ENCODE measurements at regions not wholly inside any gene's neighbourhood (a gene's known extent, or its start where the extent isn't known, plus 50 kb on each side); places are given as distances from the start of the nearest gene placed in this dataset.

DNA sequence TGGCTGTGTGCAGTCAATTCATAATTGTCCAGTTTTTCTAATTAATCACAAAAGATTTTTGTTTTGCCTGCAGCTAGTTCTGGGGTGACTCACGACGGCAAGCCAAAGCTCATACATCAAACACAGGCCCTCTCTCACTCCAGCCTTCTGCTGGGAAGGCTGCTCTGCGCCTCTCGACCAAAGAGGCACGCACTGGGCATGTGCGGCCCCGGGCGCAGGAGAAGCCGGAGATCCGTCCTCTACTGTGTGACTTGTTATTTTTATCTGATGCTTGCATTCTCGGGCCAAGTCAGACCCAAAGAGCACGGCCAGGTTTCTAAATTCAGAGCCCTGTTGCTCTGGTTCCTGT lies 98.5 kb downstream of the TFAP2A start:
- Mint-ChIP-seq H3K27ac (ENCODE audit: unreplicated experiment) (no peak overlapping the region), H3K36me3 (ENCODE audit: insufficient read depth, unreplicated experiment) (no peaks in the 10 kb centered on the region), H3K4me3 (ENCODE audit: low read depth, unreplicated experiment) (peak overlapping the region; percentile 44), H3K27me3 (ENCODE audit: unreplicated experiment) (no peaks in the 10 kb centered on the region), H3K9me3 (ENCODE audit: low read depth, unreplicated experiment) (no peaks in the 10 kb centered on the region), H3K4me1 (ENCODE audit: low read depth, unreplicated experiment) (peaks cover 16% of the 10 kb centered on the region)
- intact Hi-C loops (cut with micrococcal nuclease; ENCODE audit: unreplicated experiment) = loop anchor here (10.0 kb wide), 2 partner anchors 58 to 88 kb away; no protein-coding TSS in a partner anchor
- no peak for TF ChIP-seq CTCF (IDR thresholded peaks at IDR 0.05; ENCODE audit: unreplicated experiment)
- no TSS peak for BruUV-seq (replicated peaks)
- DNase-seq = peak; percentile 67
- CTCF ChIA-PET = interaction anchor here (0.6 to 0.9 kb wide), 4 partner anchors 14 to 234 kb away, joined by 3 to 5 read pairs (median 4); no protein-coding TSS in a partner anchor

- intact Hi-C loops (cut with micrococcal nuclease; ENCODE audit: unreplicated experiment) = loop anchor here (10.0 kb wide), 2 partner anchors 59 to 89 kb away; no protein-coding TSS in a partner anchor
- peaks cover 21% of the 10 kb centered on the region for H3K4me1 Mint-ChIP-seq (ENCODE audit: low read depth, unreplicated experiment)
- DNase-seq = no peak
These were observed 99.1 kb downstream of the TFAP2A start for GRCh38 chr6:10315658-10316372.

DNA sequence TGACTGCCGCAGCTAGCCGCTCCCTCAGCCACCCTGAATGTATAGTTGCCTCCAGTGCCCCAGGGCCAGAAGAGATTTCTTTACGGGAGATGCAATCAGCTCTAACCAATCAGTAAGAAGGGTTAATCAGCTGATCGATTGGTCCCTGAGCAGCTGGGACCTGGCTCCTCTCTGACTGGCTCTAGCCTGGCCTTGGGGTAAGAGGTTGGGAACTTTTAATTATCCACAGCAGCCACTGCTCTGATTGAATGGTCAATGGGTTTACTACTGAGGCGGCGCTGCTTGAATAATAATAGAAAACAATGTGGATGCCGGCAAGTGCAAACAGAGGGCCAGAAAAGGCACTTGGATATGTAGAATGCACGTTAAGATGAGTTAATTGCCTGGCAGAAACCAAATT lies 99.8 kb downstream of the TFAP2A start:
- TF ChIP-seq CTCF (IDR thresholded peaks at IDR 0.05; ENCODE audit: unreplicated experiment) = no peak
- no peaks in the 10 kb centered on the region for H3K9me3 Mint-ChIP-seq (ENCODE audit: low read depth, unreplicated experiment)
- no peak overlapping the region for H3K27ac Mint-ChIP-seq (ENCODE audit: unreplicated experiment)
- no TSS peak for BruUV-seq (replicated peaks)
- H3K4me3 Mint-ChIP-seq (ENCODE audit: low read depth, unreplicated experiment) = no peak overlapping the region
- no peaks in the 10 kb centered on the region for H3K27me3 Mint-ChIP-seq (ENCODE audit: unreplicated experiment)
- CTCF ChIA-PET = no interaction called here
- H3K4me1 Mint-ChIP-seq (ENCODE audit: low read depth, unreplicated experiment) = peaks cover 27% of the 10 kb centered on the region
- intact Hi-C loops (cut with micrococcal nuclease; ENCODE audit: unreplicated experiment) = loop anchor here (10.0 kb wide), 2 partner anchors 60 to 90 kb away; no protein-coding TSS in a partner anchor
- peaks cover 6% of the 10 kb centered on the region for H3K36me3 Mint-ChIP-seq (ENCODE audit: insufficient read depth, unreplicated experiment)
- no peak for DNase-seq

More at GRCh38 chr6:10315658-10316372, 99.1 kb downstream of the TFAP2A start:
- no peaks in the 10 kb centered on the region for H3K9me3 Mint-ChIP-seq (ENCODE audit: low read depth, unreplicated experiment)
- no TSS peak for BruUV-seq (replicated peaks)
- no peak overlapping the region for H3K27ac Mint-ChIP-seq (ENCODE audit: unreplicated experiment)
- H3K27me3 Mint-ChIP-seq (ENCODE audit: unreplicated experiment) = no peaks in the 10 kb centered on the region
- no peak for TF ChIP-seq CTCF (IDR thresholded peaks at IDR 0.05; ENCODE audit: unreplicated experiment)
- peak overlapping the region; percentile 44 for H3K4me3 Mint-ChIP-seq (ENCODE audit: low read depth, unreplicated experiment)
- H3K36me3 Mint-ChIP-seq (ENCODE audit: insufficient read depth, unreplicated experiment) = peaks cover 2% of the 10 kb centered on the region
- CTCF ChIA-PET = interaction anchor here (0.6 to 0.9 kb wide), 3 partner anchors 13 to 85 kb away, joined by 3 to 5 read pairs (median 3); no protein-coding TSS in a partner anchor

GRCh38 chr6:10314163-10314955 lies 100.5 kb downstream of the TFAP2A start:
- no peak for DNase-seq
- CTCF ChIA-PET = no interaction called here
- peaks cover 34% of the 10 kb centered on the region for H3K4me1 Mint-ChIP-seq (ENCODE audit: low read depth, unreplicated experiment)
- peaks cover 6% of the 10 kb centered on the region for H3K36me3 Mint-ChIP-seq (ENCODE audit: insufficient read depth, unreplicated experiment)
- no peak overlapping the region for H3K27ac Mint-ChIP-seq (ENCODE audit: unreplicated experiment)
- no peaks in the 10 kb centered on the region for H3K27me3 Mint-ChIP-seq (ENCODE audit: unreplicated experiment)
- no peaks in the 10 kb centered on the region for H3K9me3 Mint-ChIP-seq (ENCODE audit: low read depth, unreplicated experiment)
- no peak overlapping the region for H3K4me3 Mint-ChIP-seq (ENCODE audit: low read depth, unreplicated experiment)
- TF ChIP-seq CTCF (IDR thresholded peaks at IDR 0.05; ENCODE audit: unreplicated experiment) = no peak
- BruUV-seq (replicated peaks) = no TSS peak
- intact Hi-C loops (cut with micrococcal nuclease; ENCODE audit: unreplicated experiment) = loop anchor here (5.0 to 10.0 kb wide), 3 partner anchors 60 to 282 kb away; no protein-coding TSS in a partner anchor
